ENCODE measurements at regions not wholly inside any gene's neighbourhood (a gene's known extent, or its start where the extent isn't known, plus 50 kb on each side); places are given as distances from the start of the nearest gene placed in this dataset.
"Not testable (repeated sequence)": the region's sequence is repeated elsewhere in the genome, so short reads cannot be mapped to it uniquely, and the experiment has no call there.

DNA sequence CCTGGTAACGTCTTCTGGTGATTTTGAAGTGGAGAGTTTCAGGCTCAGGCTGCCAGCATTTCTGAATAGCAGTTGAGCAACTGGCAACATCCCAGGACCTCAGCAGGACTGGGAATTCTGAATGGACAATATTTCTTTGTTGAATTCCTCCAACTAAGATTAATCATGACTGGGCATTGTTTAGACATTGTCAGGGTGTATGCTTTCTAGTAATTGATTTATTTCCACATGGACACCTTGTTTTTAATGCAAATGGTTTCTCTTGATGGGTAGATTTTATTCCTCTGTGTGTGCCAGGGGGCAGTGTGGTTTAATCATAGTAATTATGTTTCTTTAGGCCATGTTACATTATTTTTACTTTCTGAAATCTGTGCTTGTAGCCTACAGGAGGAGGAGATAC, 1004.7 kb upstream of the LCORL start:
- no peaks in the 10 kb centered on the region for H3K9me3 ChIP-seq
- in situ Hi-C loops (cut with MboI; ENCODE audit: low pct_ligation_motif_present in 1 of 4, low pct_unique_long_range_greater_than_20kb in 1 of 4, low sequenced_read_pairs in 3 of 4): no loop called here
- 61% methylated on average over 1 of the region's 1 CpG; no CpG with 5 or more reads in 1 of the 2 donors for WGBS, 2 donors (ENCODE audit: low coverage in 1 of 2)
- no peaks in the 10 kb centered on the region for H3K27me3 ChIP-seq
- H3K36me3 ChIP-seq: no peaks in the 10 kb centered on the region
- H3K27ac ChIP-seq: no peak overlapping the region
- no peaks in the 10 kb centered on the region for H3K4me1 ChIP-seq
- no peak overlapping the region for H3K4me3 ChIP-seq
- TF ChIP-seq POLR2A (IDR thresholded peaks at IDR 0.05) (no peak), EP300 (IDR thresholded peaks at IDR 0.05; ENCODE audit: low read depth) (no peak), POLR2AphosphoS5 (IDR thresholded peaks at IDR 0.05) (no peak)
- TF ChIP-seq, protein P1, sequence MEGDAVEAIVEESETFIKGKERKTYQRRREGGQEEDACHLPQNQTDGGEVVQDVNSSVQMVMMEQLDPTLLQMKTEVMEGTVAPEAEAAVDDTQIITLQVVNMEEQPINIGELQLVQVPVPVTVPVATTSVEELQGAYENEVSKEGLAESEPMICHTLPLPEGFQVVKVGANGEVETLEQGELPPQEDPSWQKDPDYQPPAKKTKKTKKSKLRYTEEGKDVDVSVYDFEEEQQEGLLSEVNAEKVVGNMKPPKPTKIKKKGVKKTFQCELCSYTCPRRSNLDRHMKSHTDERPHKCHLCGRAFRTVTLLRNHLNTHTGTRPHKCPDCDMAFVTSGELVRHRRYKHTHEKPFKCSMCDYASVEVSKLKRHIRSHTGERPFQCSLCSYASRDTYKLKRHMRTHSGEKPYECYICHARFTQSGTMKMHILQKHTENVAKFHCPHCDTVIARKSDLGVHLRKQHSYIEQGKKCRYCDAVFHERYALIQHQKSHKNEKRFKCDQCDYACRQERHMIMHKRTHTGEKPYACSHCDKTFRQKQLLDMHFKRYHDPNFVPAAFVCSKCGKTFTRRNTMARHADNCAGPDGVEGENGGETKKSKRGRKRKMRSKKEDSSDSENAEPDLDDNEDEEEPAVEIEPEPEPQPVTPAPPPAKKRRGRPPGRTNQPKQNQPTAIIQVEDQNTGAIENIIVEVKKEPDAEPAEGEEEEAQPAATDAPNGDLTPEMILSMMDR (IDR thresholded peaks at IDR 0.05): no peak
- no peak for DNase-seq
- intact Hi-C loops (cut with DNase I; ENCODE audit: low total_unique reads): no loop called here

DNA sequence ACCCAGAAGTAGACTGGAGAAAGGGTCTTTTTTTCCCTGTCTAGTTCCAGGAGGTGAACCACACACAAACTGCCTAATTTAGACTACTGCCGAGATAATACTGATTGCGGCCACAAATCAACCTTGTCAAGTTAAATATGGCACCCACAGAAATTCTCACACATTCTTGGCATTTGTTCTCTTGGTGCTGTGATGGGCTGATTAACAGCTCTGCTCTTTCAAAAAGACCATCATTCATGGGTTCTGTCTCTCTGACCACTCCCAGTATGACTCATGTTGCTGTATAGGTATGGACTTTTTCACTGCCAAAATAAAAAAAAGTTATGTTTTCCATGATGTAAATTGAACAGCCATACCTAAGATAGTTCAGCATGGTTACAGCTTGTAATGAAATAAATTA, 1003.5 kb upstream of the LCORL start:
- no peak for DNase-seq
- TF ChIP-seq, protein P1 (IDR thresholded peaks at IDR 0.05): no peak
- TF ChIP-seq EP300 (IDR thresholded peaks at IDR 0.05; ENCODE audit: low read depth) (no peak), POLR2AphosphoS5 (IDR thresholded peaks at IDR 0.05) (no peak), POLR2A (IDR thresholded peaks at IDR 0.05) (no peak)
- no peak overlapping the region for H3K4me3 ChIP-seq
- in situ Hi-C loops (cut with MboI; ENCODE audit: low pct_ligation_motif_present in 1 of 4, low pct_unique_long_range_greater_than_20kb in 1 of 4, low sequenced_read_pairs in 3 of 4): no loop called here
- WGBS, 2 donors (ENCODE audit: low coverage in 1 of 2): 94% methylated on average over 2 of the region's 2 CpGs; no CpG with 5 or more reads in 1 of the 2 donors
- H3K9me3 ChIP-seq: no peaks in the 10 kb centered on the region
- intact Hi-C loops (cut with DNase I; ENCODE audit: low total_unique reads): no loop called here
- no peak overlapping the region for H3K27ac ChIP-seq
- no peaks in the 10 kb centered on the region for H3K4me1 ChIP-seq
- no peaks in the 10 kb centered on the region for H3K36me3 ChIP-seq
- no peaks in the 10 kb centered on the region for H3K27me3 ChIP-seq

GRCh38 chr4:19024047-19024446, 1002.5 kb upstream of the LCORL start:
- intact Hi-C loops (cut with DNase I; ENCODE audit: low total_unique reads): no loop called here

GRCh38 chr4:19021617-19022016, 1000.1 kb upstream of the LCORL start:
- H3K36me3 ChIP-seq: no peaks in the 10 kb centered on the region
- intact Hi-C loops (cut with DNase I; ENCODE audit: low total_unique reads): no loop called here
- TF ChIP-seq, protein P1 (IDR thresholded peaks at IDR 0.05): no peak
- no peak for TF ChIP-seq POLR2AphosphoS5 (IDR thresholded peaks at IDR 0.05)
- no peak for TF ChIP-seq POLR2A (IDR thresholded peaks at IDR 0.05)
- TF ChIP-seq EP300 (IDR thresholded peaks at IDR 0.05; ENCODE audit: low read depth): no peak
- DNase-seq: no peak
- H3K27me3 ChIP-seq: no peaks in the 10 kb centered on the region
- in situ Hi-C loops (cut with MboI; ENCODE audit: low pct_ligation_motif_present in 1 of 4, low pct_unique_long_range_greater_than_20kb in 1 of 4, low sequenced_read_pairs in 3 of 4): no loop called here
- no peaks in the 10 kb centered on the region for H3K9me3 ChIP-seq
- no peak overlapping the region for H3K27ac ChIP-seq
- H3K4me3 ChIP-seq: no peak overlapping the region
- H3K4me1 ChIP-seq: no peaks in the 10 kb centered on the region

More at GRCh38 chr4:19024047-19024446, 1002.5 kb upstream of the LCORL start:
- in situ Hi-C loops (cut with MboI; ENCODE audit: low pct_ligation_motif_present in 1 of 4, low pct_unique_long_range_greater_than_20kb in 1 of 4, low sequenced_read_pairs in 3 of 4): no loop called here
- TF ChIP-seq POLR2A (IDR thresholded peaks at IDR 0.05) (no peak), POLR2AphosphoS5 (IDR thresholded peaks at IDR 0.05) (no peak)
- Histone ChIP-seq H3K9me3 (no peaks in the 10 kb centered on the region), H3K4me3 (no peak overlapping the region), H3K27ac (no peak overlapping the region), H3K36me3 (no peaks in the 10 kb centered on the region), H3K4me1 (no peaks in the 10 kb centered on the region), H3K27me3 (no peaks in the 10 kb centered on the region)
- 87 to 91% methylated on average over 8 of the region's 8 CpGs for WGBS, 2 donors (ENCODE audit: low coverage in 1 of 2)
- DNase-seq: no peak

DNA sequence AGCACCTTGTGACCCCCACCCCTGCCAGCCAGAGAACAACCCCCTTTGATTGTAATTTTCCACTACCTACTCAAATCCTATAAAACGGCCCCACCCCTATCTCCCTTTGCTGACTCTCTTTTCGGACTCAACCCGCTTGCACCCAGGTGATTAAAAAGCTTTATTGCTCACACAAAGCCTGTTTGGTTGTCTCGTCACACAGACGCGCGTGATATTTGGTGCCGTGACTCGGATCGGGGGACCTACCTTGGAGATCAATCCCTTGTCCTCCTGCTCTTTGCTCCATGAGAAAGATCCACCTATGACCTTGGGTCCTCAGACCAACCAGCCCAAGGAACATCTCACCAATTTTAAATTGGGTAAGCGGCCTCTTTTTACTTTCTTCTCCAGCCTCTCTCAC, 995.0 kb upstream of the LCORL start:
- 94% methylated on average over 11 of the region's 11 CpGs; no CpG with 5 or more reads in 1 of the 2 donors for WGBS, 2 donors (ENCODE audit: low coverage in 1 of 2)
- in situ Hi-C loops (cut with MboI; ENCODE audit: low pct_ligation_motif_present in 1 of 4, low pct_unique_long_range_greater_than_20kb in 1 of 4, low sequenced_read_pairs in 3 of 4): not testable (repeated sequence)

More for the DNA sequence above, 995.0 kb upstream of the LCORL start:
- DNase-seq; intact Hi-C loops (cut with DNase I; ENCODE audit: low total_unique reads); H3K27ac ChIP-seq; H3K4me1 ChIP-seq; H3K9me3 ChIP-seq; H3K27me3 ChIP-seq; H3K4me3 ChIP-seq; H3K36me3 ChIP-seq: not testable (repeated sequence)

All from transverse colon (tissue), 4 donors.